ENCODE measurements at regions not wholly inside any gene's neighbourhood (a gene's known extent, or its start where the extent isn't known, plus 50 kb on each side); places are given as distances from the start of the nearest gene placed in this dataset.
A peak's percentile ranks its signal among the peaks of the same experiment; 100 is the strongest.
"Not testable (repeated sequence)": the region's sequence is repeated elsewhere in the genome, so short reads cannot be mapped to it uniquely, and the experiment has no call there.

GRCh38 chr4:12633053-12633651 lies 851.0 kb downstream of the RAB28 start:
- no peak overlapping the region for H3K4me3 ChIP-seq
- peaks cover 0 to 4% of the 10 kb centered on the region in 2 donors for H3K27me3 ChIP-seq
- DNase-seq: peak; percentile 55 to 59
- no peak overlapping the region for H3K27ac ChIP-seq
- intact Hi-C loops (cut with DNase I; ENCODE audit: low total_unique reads): no loop called here
- TF ChIP-seq POLR2A (IDR thresholded peaks at IDR 0.05) (no peak), CTCF (IDR thresholded peaks at IDR 0.05) (peak; percentile 73 to 88 (median 84))
- no peaks in the 10 kb centered on the region for H3K36me3 ChIP-seq
- H3K9me3 ChIP-seq: no peaks in the 10 kb centered on the region
- no peaks in the 10 kb centered on the region for H3K4me1 ChIP-seq

GRCh38 chr4:12615822-12616221 lies 868.3 kb downstream of the RAB28 start:
- TF ChIP-seq POLR2A (IDR thresholded peaks at IDR 0.05) (no peak), CTCF (IDR thresholded peaks at IDR 0.05) (no peak)
- H3K4me3 ChIP-seq: no peak overlapping the region
- no peaks in the 10 kb centered on the region for H3K9me3 ChIP-seq
- no peak overlapping the region for H3K27ac ChIP-seq
- H3K4me1 ChIP-seq: no peaks in the 10 kb centered on the region
- H3K27me3 ChIP-seq: no peaks in the 10 kb centered on the region
- intact Hi-C loops (cut with DNase I; ENCODE audit: low total_unique reads): no loop called here
- no peaks in the 10 kb centered on the region for H3K36me3 ChIP-seq
- no peak for DNase-seq

- Histone ChIP-seq H3K4me1 (no peaks in the 10 kb centered on the region), H3K4me3 (no peak overlapping the region), H3K27me3 (no peaks in the 10 kb centered on the region), H3K36me3 (no peaks in the 10 kb centered on the region), H3K9me3 (no peaks in the 10 kb centered on the region), H3K27ac (no peak overlapping the region)
- TF ChIP-seq POLR2A (IDR thresholded peaks at IDR 0.05) (no peak), CTCF (IDR thresholded peaks at IDR 0.05) (no peak)
- DNase-seq: no peak
- intact Hi-C loops (cut with DNase I; ENCODE audit: low total_unique reads): no loop called here
Observed at GRCh38 chr4:12612876-12613275, 871.3 kb downstream of the RAB28 start.

GRCh38 chr4:12609212-12609875 lies 874.8 kb downstream of the RAB28 start:
- H3K36me3 ChIP-seq; intact Hi-C loops (cut with DNase I; ENCODE audit: low total_unique reads); H3K27ac ChIP-seq; H3K9me3 ChIP-seq; H3K27me3 ChIP-seq; DNase-seq; H3K4me3 ChIP-seq; H3K4me1 ChIP-seq: not testable (repeated sequence)

- H3K9me3 ChIP-seq: no peaks in the 10 kb centered on the region
- TF ChIP-seq CTCF (IDR thresholded peaks at IDR 0.05) (no peak), POLR2A (IDR thresholded peaks at IDR 0.05) (no peak)
Observed at GRCh38 chr4:12595986-12596385, 888.2 kb downstream of the RAB28 start.

More at GRCh38 chr4:12595986-12596385, 888.2 kb downstream of the RAB28 start:
- no peaks in the 10 kb centered on the region for H3K4me1 ChIP-seq
- no peak overlapping the region for H3K27ac ChIP-seq
- no peak overlapping the region for H3K4me3 ChIP-seq
- no peaks in the 10 kb centered on the region for H3K36me3 ChIP-seq
- DNase-seq: no peak
- H3K27me3 ChIP-seq: no peaks in the 10 kb centered on the region
- intact Hi-C loops (cut with DNase I; ENCODE audit: low total_unique reads): no loop called here
